NCI-H2171 treated with DMSO at 0.1 percent for 48 hours (cell line): ENCODE measurements at regions not wholly inside any gene's neighbourhood (a gene's known extent, or its start where the extent isn't known, plus 50 kb on each side); places are given as distances from the start of the nearest gene placed in this dataset.
A peak's percentile ranks its signal among the peaks of the same experiment; 100 is the strongest.
"Not testable (repeated sequence)": the region's sequence is repeated elsewhere in the genome, so short reads cannot be mapped to it uniquely, and the experiment has no call there.

ENCODE experiments used
- DNase-seq: peaks from one replicate; lab custom pipeline; 2025; lab: John Stamatoyannopoulos, UW

DNA sequence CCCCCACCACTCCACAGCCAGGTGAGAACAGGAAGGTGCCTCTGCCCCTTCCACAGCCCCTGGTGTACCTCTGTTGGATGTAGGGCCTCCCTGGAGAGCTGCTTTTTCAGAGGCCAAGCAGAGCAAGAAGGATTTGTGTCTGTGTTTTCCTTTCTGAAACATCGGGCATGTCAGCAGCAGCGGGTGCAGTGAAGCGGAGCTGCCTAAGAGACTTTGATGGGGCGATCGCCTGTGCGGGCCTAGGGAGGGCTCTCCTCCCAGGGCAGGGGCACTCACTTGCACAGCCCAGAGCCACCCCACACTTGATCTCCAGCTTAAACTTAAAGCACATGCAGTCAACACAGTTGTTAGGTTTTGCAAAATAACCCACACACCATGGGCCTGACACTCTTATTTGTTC is 324.7 kb downstream of the ACTR3B start:
- no peak for DNase-seq

DNA sequence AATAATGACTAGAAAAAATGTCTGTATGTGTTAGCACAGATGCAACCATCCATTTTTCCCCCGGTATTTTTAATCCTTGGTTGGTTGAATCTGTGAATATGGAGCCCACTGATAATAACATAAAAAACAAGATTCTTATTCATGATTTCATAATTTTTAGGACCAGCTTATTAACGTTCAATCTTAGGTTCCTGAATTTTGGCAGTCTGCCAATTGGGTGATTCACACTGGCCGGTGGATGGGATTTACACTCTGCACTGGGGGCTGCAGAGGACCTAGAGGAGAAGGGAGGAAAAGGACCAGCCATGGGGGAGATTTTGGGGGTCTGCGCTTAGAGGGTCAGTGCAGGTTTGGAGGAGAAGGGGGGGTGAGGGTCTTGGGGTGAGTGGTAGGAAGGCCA is 327.9 kb downstream of the ACTR3B start:
- DNase-seq = no peak

DNA sequence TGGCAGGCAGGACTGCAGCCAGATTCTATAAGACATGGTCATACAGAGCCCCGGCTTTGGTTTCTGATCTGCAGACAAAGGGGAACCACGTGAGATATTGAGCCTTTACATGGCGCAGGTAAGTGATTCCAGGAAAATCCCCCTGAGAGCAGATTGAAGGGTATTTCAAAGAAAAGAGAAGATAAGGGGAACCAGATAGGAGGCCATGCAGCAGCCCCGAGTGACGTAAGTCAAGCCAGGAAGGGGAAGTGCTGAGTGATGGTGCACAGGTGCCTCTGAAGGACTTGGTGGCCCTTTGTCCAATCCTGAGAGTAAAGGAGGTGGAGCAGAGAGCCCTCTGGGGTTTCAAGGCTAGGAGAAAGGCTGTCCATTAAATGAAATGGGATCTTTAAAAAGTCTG is 329.0 kb downstream of the ACTR3B start:
- DNase-seq = no peak

DNA sequence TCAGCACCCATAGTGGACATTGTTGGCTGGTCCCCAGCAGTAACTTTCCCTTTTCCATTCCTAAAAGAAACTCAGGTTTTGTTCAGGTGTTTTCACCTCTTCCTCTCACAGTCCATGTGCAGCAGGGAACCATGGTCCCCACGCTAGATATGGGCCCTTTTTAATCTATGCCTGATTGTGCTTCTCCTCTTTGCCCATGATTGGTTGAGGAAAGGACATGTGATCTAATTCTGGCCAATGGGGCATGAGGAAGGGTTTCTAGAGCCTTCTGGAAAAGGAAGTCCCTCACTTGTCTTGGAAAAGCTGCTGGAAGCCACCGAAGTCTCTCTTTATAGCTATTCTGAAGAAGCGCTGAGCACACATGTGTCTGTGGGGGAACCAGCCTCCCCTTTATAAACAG is 330.7 kb downstream of the ACTR3B start:
- DNase-seq = no peak

DNA sequence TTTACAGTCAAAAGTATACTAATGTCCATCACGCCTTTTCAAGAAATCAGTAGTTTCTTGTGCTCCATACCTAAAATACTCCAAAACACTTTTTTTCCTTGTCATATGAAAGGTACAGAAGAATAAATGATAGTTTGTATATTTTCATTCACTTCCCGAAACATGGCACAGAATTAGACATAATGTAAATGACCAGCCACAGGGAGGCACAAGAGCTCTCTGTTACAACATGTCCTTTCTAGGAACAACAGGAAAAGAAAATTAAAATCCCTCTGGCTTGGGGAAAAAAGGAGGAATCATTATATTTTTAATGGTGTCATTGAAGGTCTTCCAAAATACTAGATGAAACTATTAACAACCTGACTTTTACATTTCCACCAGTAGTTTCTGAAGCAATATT is 331.2 kb downstream of the ACTR3B start:
- DNase-seq = no peak

DNA sequence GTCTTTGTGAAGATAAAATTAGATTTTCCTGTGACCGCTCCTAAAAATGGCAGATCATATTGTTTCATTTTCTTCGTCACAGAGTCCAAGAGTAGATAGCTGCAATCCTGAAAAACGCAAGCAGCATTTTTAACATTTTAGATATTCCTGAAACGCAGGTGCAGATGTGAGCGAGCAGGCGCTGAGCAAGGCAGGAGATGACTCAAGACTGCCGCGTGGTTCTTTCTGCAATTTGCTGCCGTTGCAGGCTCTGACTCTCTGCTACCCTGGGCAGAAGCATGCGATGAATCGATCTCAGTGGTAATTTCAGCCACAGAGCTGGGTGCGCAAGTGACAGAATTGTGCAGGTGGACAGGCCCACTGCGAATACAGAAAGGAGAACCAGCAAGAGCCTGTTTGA is 331.9 kb downstream of the ACTR3B start:
- no peak for DNase-seq

DNA sequence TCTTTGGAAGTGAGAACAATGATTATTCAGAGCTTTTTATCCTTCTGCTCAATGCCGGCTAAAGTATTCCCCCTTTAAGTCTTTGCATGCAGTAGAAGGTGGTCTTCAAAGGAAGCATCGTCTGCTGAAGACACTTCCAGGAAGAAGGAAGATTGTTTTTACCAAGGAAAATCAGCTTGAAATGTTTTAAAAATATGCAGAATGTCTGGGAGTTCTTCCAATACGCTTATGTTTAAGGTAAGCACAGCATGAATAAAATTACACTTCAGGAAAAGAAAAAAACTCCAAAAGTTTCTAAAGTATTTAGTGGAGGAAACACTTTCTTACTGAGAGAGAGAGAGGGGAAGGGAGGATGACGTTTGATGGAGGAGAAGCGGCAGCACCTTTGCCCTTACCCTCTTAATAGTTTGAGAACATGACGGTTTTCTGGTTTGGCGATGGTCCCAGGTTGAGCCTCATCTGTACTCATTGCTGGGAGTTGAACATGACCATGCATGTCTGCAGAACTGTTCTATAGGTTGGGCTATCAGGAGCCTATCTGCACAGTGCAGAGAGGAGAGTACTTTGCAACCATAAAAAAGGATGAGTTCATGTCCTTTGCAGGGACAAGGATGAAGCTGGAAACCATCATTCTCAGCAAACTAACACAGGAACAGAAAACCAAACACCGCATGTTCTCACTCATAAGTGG is 338.1 kb downstream of the ACTR3B start:
- no peak for DNase-seq

DNA sequence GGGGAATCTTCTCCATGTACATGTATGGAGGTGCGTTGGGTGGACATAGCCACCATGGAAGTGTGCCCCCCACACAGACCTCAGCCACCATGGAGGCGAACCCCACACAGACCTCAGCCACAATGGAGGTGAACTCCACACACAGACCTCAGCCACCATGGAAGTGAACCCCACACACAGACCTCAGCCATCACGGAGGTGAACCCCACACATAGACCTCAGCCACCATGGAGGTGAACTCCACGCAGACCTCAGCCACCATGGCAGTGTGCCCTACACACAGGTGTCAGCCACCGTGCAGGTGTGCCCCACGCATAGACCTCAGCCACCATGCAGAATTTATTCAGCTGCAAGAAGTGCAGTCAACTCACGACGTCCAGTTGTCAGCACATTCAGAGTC is 339.7 kb downstream of the ACTR3B start:
- no peak for DNase-seq

DNA sequence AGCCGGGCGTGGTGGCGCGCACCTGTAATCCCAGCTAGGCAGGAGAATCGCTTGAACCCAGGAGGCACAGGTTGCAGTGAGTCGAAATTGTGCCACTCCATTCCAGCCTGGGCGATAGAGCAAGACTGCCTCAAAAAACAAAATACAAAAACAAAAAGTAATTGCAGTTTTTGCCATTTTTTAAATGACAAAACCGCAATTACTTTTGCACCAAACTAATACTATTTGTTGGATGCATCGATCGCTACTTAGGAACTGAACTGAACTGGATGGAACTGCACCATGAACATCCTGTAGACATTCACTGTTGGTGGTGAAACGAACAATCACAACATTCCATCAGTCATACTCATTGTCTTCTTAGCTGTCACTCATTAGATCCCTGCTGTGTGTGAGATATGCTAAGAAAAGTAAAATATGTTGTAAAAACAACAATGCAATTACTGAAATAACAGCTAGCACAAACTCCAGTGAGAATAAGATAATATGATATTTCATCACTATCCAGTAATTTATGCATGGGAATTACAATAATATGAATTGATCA is 341.2 kb downstream of the ACTR3B start:
- no peak for DNase-seq

DNA sequence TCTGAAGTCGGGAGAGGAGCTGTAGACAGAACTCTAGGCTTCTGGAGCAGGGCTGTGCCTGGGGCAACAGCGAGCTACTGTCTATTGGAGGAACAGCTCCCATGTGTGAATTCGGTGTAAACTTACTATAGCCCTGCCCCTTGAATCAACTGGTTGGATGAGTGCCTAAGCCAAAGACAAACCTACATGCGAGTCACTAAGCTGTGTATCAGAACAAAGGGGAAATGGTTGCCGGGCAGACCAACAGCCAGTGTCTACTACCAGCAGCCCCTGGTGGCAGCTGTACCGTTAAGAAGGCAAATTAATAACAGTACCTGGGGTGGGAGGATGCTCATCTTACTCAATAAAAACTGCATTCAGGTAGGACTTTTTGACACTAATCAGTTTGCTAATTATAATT is 343.6 kb downstream of the ACTR3B start:
- no peak for DNase-seq

DNA sequence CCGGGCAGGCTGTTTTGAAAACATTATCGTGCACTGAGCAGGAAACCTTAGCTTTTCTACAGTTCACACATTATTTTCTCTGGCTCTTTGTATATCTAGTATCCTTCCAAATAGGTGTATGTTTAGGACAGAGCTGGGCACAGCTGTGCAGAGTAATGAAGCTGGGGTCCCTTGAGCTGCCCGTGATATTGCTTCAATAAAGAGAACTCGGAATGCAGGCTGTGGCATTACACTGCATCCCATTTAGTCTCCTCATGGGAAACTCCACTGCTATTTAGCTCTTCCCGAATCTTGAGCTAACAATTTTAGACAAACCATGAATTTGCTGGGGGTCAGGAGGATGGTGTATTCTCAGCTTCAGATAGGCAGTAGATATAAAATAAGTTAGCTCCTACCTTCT is 348.3 kb downstream of the ACTR3B start:
- DNase-seq = no peak

DNA sequence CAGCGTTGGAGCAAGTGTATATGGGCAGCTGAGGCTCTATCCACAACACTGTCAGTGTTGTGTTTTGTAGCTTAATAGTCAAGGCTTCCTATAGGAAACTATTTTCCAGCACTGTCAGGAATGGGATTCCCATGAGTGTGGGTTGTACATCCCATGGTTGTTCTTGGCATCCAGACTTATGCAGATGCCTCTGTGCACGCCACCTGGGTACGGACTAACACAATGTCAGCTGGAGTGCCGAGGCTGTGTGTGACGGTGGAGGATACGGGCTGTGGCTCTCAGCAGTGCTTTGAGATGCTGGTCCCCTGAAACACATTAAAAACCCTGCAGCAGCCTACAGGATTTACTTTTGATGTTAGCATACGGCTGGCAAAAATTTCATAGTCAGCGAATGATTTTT is 350.0 kb downstream of the ACTR3B start:
- DNase-seq = no peak

DNA sequence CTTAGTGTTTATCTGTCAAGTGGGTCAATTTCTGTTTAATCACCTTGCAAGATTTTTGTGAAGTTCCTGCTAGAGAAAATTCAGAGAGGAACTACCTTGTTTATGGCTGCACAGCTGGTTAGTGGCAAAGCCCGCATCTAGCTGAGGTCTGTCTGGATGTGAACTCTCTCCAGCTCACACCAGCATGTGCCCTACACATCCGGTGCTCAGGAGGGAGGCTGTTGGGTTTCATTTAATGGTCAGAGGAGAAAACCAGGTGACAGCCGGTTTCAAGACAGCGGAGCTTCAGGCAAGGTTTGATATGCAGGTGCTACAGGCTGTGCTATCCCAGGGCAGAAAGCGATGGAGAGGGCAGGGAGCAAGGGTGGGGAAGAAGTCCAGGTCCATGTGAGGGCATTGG is 351.1 kb downstream of the ACTR3B start:
- no peak for DNase-seq

DNA sequence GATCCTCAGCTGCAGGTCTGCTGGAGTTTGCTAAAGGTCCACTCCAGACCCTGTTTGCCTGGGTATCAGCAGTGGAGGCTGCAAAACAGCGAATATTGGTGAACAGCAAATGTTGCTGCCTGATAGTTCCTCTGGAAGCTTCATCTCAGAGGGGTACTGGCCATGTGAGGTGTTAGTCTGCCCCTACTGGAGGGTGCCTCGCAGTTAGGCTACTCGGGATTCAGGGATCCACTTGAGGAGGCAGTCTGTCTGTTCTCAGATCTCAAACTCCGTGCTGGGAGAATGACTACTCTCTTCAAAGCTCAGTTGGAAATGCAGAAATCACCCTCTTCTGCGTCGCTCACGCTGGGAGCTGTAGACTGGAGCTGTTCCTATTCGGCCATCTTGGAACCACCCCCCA is 362.7 kb downstream of the ACTR3B start:
- DNase-seq = not testable (repeated sequence)

DNA sequence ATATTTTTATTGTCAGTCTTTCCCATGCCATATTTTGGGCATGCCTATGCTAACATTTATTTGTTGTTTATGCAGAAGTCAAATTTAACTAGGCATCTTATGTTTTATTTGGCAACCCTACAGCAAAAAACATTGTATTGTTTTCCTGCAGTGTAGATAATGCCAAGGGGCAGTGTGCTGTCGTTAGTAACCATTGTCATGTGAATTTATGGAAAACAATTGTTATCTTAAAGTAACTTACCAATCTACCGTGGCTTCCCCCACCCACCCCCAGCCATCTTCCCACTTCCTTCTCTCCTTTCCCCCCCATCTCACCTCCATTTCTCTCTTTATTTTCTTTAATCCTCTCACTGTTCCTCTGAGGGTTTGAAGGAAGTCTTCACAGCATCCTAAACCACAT is 370.5 kb downstream of the ACTR3B start:
- no peak for DNase-seq

DNA sequence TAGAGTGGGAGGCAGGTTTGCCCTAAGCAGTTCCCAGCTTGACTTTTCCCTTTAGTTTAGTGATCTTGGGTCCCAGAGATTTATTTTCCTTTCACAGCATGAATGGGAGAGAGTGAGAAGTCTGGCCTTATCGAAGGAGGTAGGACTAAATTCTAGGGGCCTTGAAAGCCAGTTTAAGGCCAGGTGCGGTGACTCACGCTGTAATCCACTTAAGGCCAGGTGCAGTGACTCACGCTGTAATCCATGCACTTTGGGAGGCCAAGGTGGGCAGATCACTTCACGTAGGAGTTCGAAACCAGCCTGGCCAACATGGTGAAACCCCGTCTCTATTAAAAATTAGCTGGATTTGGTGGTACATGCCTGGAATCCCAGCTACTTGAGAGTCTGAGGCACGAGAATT is 392.2 kb downstream of the ACTR3B start:
- no peak for DNase-seq

DNA sequence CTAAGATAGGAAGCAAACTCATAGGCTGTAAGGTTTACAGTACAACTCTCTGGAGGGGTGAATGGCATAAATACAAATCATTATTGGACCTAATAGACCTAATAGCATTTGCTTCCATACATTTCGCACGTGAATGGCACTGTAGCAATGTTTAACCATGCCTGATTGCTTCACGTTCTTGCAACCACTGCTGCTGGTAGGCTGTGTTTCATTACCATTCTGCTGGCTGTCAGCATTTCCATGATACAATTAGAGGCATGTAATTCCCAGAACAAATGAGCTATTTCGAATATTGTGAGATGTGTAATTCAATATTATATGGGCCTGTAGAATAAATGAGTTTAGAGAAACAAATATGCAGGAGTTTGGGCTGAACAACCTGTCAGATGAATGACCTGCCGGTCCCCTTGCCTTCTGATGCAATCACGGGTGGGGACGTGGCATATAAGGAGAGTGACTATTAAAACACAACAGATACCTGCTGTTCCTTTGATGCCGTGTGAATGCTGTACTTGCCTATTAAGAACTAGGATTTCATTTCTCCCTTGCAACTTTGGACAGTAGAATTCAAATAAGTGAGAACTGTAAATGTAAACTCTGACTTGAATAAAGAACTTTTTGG is 393.4 kb downstream of the ACTR3B start:
- DNase-seq = no peak

DNA sequence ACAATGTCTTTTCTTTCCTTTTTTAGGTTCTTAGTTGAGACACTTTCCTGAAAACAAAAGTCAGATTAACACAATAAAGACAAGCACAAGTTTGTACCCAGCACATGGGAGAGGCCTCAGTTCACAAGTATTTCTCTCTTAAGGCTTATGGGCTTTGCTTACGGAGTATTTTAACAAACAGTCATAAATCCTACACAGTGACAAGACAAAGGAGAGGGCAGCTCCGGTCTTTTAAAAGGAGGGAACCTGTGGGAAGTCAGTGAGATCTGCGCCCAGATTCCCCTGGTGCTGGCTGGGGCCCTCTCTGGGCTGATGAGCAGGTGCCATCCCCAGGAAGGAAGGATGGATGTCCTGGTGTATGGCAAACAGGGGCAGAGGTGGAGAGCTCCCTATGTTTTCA is 398.6 kb downstream of the ACTR3B start:
- DNase-seq = no peak

DNA sequence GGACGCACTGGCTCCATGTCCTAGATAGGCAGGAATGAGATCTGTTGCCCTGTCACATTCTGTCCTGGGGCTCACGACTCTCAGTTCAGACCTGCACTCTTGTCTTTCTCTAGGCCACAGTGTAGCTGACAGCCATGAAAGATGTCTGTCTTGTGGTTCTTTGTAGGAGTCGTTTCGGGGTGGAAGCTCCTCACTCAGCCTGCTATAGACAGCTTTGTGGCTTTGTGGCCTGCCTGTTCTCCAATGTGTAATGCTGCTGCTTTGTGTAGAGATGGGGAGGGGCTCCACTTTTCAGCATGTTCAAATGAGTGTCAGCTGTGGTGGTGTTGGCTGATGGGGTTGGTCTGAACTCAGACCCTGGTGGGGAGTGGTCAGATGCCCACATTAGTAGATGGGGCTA is 410.7 kb downstream of the ACTR3B start:
- no peak for DNase-seq

DNA sequence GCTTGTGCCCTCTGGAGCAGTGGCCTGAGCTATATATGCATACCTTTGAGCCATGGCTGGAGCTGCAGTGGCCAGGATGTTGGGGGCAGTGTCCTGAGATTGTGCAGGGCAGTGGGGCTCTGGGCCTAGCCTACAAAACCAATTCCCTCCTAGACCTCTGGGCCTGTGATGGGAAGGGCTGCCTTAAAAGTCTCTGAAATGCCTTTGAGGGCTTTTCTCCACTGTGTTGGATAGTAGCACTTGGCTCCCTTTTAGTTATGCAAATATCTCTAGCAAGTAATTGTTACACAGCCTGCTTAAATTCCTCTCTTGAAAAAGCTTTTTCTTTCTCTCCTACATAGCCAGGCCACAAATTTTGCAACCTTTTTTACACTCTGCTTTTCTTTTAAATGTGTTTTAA is 426.4 kb downstream of the ACTR3B start:
- DNase-seq = no peak

DNA sequence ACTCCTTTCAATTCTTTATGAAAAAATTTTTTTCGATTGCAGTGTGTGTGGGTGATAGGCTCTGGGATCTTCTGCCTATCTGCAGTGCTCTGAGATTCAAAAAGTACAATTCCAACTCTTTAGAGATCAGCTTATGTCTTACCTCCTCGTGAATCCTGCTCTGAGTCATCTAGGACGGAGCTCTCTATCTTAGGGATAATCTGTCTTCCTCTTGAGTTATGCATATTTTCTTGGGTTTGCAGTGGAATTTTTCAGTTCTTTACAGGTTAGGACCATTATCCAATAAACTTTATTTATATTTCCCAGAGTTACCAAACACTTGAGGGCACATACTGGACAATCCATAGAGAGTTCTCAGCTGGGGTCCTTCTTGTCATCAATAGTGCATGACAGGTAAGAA is 428.6 kb downstream of the ACTR3B start:
- no peak for DNase-seq

DNA sequence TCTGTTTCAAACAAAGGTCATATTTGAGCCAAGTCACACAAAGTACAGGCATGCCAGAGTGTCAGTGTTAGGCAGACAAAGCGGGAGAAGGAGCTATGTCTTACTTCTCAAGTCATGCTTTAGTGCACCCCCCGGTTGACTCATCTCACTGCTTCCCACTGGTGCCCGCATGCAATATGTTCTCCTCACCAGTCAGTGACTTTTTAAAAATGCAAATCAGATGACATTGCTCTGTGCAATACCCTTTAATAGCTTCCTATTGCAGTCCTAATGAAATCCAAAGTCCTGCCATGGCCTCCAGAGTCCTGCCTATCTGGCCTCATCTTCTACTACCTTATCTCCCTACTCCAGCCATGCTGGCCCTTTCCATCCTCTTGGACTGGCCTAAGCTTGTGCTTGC is 429.1 kb downstream of the ACTR3B start:
- DNase-seq = no peak

DNA sequence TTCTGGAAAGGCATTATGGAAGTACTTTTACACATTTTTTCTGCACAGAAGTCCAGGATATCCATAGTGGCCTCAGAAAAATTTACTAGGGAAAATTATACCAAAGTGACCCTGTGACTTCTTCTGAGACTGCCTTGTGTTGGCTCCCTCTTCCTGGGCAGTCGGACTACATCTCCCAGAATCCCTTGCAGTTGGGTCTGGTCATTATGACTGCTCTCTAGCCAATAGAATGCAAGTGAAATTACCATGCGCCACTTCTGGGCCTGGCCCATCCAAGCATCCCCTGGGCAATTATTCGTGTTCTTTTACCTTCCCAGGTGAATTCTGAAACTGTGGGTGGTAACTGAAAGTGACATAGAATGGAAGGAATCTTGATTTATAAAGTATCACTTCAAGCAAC is 430.9 kb downstream of the ACTR3B start:
- DNase-seq = peak; percentile 47

DNA sequence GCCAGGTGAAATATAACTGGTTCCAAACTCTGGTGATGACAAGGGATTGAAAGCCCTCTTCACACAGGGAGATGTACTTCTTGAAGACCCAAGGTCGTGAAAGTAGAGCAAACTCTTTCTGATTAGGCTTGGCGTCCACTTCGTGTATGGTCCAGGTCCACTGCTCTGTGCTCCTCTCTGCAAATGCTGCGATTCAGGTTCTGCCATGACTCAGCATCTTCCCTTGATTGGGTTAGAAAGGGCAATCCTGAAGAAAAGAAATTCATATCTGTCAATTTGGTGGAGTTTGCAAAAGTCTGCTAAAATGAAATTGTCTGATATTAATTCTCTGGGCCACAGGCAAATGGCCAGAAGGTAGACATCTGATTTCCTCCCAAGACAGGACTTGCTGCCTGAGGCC is 431.4 kb downstream of the ACTR3B start:
- DNase-seq = no peak
